Upper lobe of left lung (tissue), 6 donors: ENCODE measurements at regions not wholly inside any gene's neighbourhood (a gene's known extent, or its start where the extent isn't known, plus 50 kb on each side); places are given as distances from the start of the nearest gene placed in this dataset.

Experiments
- ATAC-seq, 2 donors: fragments of 200-7000 bp; cut with Tn5 transposase; one replicate each; pipeline ENCODE4 v1.9.1; 2022; ENCODE audit warnings: mild to moderate bottlenecking in 2 of 2, moderate library complexity in 2 of 2; ENCODE audit not compliant: low FRiP score in 2 of 2
- DNase-seq, 2 donors: peaks; one replicate each; pipeline ENCODE4 v3.0.0-alpha.2; 2019 to 2020
- H3K27ac ChIP-seq, 4 donors: fragments of 200-600 bp; sonication (generic); one replicate each; pipeline ENCODE4 v1.5.1; 2016 to 2019
- H3K27me3 ChIP-seq, 4 donors: fragments of 200-600 bp; sonication (generic); one replicate each; pipeline ENCODE4 v1.5.1; 2017 to 2019
- H3K36me3 ChIP-seq, 4 donors: fragments of 200-600 bp; sonication (generic); one replicate each; pipeline ENCODE4 v1.5.1; 2016 to 2019
- H3K4me1 ChIP-seq, 4 donors: fragments of 200-600 bp; sonication (generic); one replicate each; pipeline ENCODE4 v1.5.1; 2018 to 2019
- H3K4me3 ChIP-seq, 4 donors: fragments of 200-600 bp; sonication (generic); one replicate each; pipeline ENCODE4 v1.5.1; 2017 to 2019; ENCODE audit warnings: mild to moderate bottlenecking in 2 of 4, moderate library complexity in 1 of 4
- H3K9me3 ChIP-seq, 4 donors: fragments of 200-600 bp; sonication (generic); one replicate each; pipeline ENCODE4 v1.5.1; 2018 to 2019
- CTCF ChIP-seq, 6 experiments: fragments of 450-650 bp in 4 of 6; fragments of 200-600 bp in 2 of 6; sonication (generic) in 2 of 6; IDR thresholded peaks; one replicate each; pipeline ENCODE4 v1.5.1; 2016 to 2019; ENCODE audit warnings: antibody characterized with exemption in 6 of 6
- EP300 ChIP-seq, 4 donors: sonication (generic); formaldehyde crosslinking; IDR thresholded peaks; one replicate each; pipeline ENCODE4 v1.5.1; 2017; ENCODE audit warnings: antibody characterized with exemption in 4 of 4, control low read depth in 2 of 4
- POLR2A ChIP-seq, 4 donors: fragments of 450-650 bp; IDR thresholded peaks; one replicate each; pipeline ENCODE4 v1.5.1; 2016 to 2017; ENCODE audit warnings: antibody characterized with exemption in 4 of 4, mild to moderate bottlenecking in 2 of 4
- POLR2AphosphoS5 ChIP-seq, 2 donors: sonication (generic); formaldehyde crosslinking; IDR thresholded peaks; one replicate each; pipeline ENCODE4 v1.5.1; 2017; ENCODE audit warnings: antibody characterized with exemption in 2 of 2
- WGBS, 2 donors: methylation state at CpG; one replicate each; pipeline ENCODE4 v1.1.5; 2017 to 2018; 5-methylcytosine and 5-hydroxymethylcytosine counted together
- donor health status: DM: no; HTN: no; CAD: no; lungs with moderate emphysema.
- donor health status: DM: no; HTN: yes; CAD: no; lungs with severe emphysema.

- Histone ChIP-seq H3K36me3 (no peaks in the 10 kb centered on the region), H3K9me3 (no peaks in the 10 kb centered on the region), H3K4me1 (no peaks in the 10 kb centered on the region), H3K4me3 (no peak overlapping the region), H3K27ac (no peak overlapping the region), H3K27me3 (no peaks in the 10 kb centered on the region)
- WGBS, 2 donors = 83 to 85% methylated on average over 11 of the region's 11 CpGs
- DNase-seq (no peak), ATAC-seq (no peak)
- TF ChIP-seq POLR2AphosphoS5 (IDR thresholded peaks at IDR 0.05) (no peak), POLR2A (IDR thresholded peaks at IDR 0.05) (no peak), CTCF (IDR thresholded peaks at IDR 0.05) (no peak), EP300 (IDR thresholded peaks at IDR 0.05) (no peak)
Observed at GRCh38 chr14:105838107-105838506, 311.7 kb downstream of the TMEM121 start.

- TF ChIP-seq CTCF (IDR thresholded peaks at IDR 0.05) (no peak), POLR2AphosphoS5 (IDR thresholded peaks at IDR 0.05) (no peak), EP300 (IDR thresholded peaks at IDR 0.05) (no peak), POLR2A (IDR thresholded peaks at IDR 0.05) (no peak)
- ATAC-seq (peak in 1 of 2 donors; percentile 6), DNase-seq (peak in 1 of 2 donors; percentile 66)
- no peak overlapping the region for H3K27ac ChIP-seq
- no peak overlapping the region for H3K4me3 ChIP-seq
- 86 to 89% methylated on average over 12 to 15 of the region's 15 CpGs for WGBS, 2 donors
- no peaks in the 10 kb centered on the region for H3K4me1 ChIP-seq
- H3K36me3 ChIP-seq = no peaks in the 10 kb centered on the region
- no peaks in the 10 kb centered on the region for H3K9me3 ChIP-seq
- no peaks in the 10 kb centered on the region for H3K27me3 ChIP-seq
Observed at GRCh38 chr14:105838591-105839424, 312.4 kb downstream of the TMEM121 start.

- H3K27ac ChIP-seq = no peak overlapping the region
- no peaks in the 10 kb centered on the region for H3K9me3 ChIP-seq
- WGBS, 2 donors = 85% methylated on average over 17 of the region's 20 CpGs; no CpG with 5 or more reads in 1 of the 2 donors
- no peaks in the 10 kb centered on the region for H3K4me1 ChIP-seq
- no peak for ATAC-seq
- peak; percentile 17 to 61 for DNase-seq
- TF ChIP-seq EP300 (IDR thresholded peaks at IDR 0.05) = no peak
- no peak for TF ChIP-seq CTCF (IDR thresholded peaks at IDR 0.05)
- TF ChIP-seq POLR2A (IDR thresholded peaks at IDR 0.05) = no peak
- no peak for TF ChIP-seq POLR2AphosphoS5 (IDR thresholded peaks at IDR 0.05)
- no peaks in the 10 kb centered on the region for H3K36me3 ChIP-seq
- no peak overlapping the region for H3K4me3 ChIP-seq
- H3K27me3 ChIP-seq = no peaks in the 10 kb centered on the region
Observed at GRCh38 chr14:105839425-105840265, 313.3 kb downstream of the TMEM121 start.

- Histone ChIP-seq H3K27me3 (no peaks in the 10 kb centered on the region), H3K27ac (no peak overlapping the region), H3K4me3 (no peak overlapping the region), H3K4me1 (no peaks in the 10 kb centered on the region), H3K9me3 (no peaks in the 10 kb centered on the region), H3K36me3 (no peaks in the 10 kb centered on the region)
- WGBS, 2 donors = 83 to 86% methylated on average over 10 to 28 of the region's 32 CpGs
- DNase-seq (peak; percentile 17 to 71), ATAC-seq (no peak)
- no peak for TF ChIP-seq POLR2AphosphoS5 (IDR thresholded peaks at IDR 0.05)
- no peak for TF ChIP-seq EP300 (IDR thresholded peaks at IDR 0.05)
- no peak for TF ChIP-seq POLR2A (IDR thresholded peaks at IDR 0.05)
- TF ChIP-seq CTCF (IDR thresholded peaks at IDR 0.05) = no peak
Observed at GRCh38 chr14:105840266-105841021, 314.1 kb downstream of the TMEM121 start.
